ENCODE measurements at regions not wholly inside any gene's neighbourhood (a gene's known extent, or its start where the extent isn't known, plus 50 kb on each side); places are given as distances from the start of the nearest gene placed in this dataset.

DNA sequence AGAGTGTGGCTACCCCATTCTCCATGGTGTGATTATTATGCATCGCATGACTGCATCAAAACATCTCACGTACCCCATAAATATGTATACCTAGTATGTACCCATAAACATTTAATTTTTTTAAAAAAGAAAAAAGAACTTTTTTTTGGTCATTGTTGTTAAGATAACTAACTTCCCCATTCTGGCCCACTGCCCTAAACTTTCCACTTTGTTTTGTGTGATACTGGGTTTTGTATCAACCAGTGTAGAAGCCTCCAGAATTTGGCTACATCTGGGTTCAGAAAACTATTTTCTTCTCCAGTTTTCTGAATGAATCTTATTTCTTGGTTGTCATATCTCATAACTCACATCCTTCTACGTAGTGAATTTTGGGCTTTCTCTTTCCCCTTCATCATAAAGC lies 62.3 kb upstream of the NABP1 start:
- no peak for DNase-seq

DNA sequence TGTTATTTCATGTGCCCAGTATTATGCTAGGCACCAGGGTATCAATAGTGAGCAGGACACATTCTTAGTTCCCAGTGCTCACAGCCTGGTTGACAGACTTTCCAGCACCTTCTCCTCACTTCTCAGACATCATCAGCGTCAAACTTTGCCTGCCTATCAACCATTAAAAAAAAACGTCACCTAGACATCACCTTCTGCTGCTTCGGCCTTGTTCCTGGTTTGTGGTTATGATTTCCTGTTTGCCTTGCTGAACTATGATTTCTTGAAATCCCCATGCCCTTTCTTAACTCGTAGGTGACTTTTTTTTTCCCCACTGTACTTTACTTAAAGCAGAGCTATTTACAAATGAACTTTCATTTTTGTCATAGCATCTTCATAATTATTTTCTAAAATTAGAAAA lies 60.4 kb upstream of the NABP1 start:
- peak; percentile 49 for DNase-seq

DNA sequence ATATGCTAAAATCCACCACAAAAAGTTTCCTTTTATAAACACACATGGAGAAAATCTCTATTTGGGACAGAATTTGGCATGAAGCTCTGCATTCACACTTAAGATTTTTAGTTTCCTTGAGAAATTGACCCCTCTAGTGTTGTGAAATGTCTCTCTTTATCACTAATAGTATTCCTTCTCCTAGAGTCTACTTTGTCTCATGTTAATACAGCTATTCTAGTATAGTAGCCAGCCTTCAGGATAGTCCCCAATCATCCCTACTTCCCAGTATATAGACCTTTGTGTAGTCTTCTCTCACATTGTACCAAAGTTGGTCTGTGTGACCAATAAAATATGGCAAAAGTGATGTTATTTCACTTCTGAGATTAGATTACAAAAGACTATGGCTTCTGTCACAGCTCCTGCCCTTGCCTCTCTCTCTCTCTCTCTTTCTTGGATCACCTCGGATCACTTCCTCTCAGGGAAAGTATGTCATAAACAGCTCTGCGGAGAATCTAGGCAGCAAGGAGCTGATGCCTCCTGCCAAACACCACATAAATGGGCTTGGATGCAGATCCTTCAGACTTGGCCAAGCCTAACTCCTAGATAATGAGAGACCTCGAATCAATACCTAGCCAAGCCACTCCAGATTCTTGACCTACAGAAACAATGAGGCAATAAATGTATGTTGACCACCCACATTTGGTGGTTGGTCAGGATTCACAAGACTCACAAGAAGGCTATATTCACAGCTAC lies 59.7 kb upstream of the NABP1 start:
- DNase-seq: no peak

DNA sequence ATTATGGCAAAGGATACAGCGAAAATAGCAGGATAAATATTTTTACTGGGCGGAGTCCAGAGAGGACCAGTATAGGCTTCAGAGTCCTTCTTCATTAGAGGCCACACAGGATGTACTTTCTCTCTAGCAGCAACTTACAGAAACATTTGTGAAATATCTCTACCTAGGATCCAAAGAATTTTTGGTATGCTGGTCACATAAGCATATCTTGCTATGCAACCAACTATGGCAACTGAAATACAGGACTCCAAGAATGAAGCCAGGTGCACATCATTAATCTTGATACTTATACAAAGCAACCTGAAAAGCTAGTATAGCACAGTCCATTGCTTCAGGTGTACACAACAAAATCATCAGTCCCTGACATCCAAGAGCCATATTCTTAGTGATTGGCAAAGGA lies 59.1 kb upstream of the NABP1 start:
- no peak for DNase-seq

DNA sequence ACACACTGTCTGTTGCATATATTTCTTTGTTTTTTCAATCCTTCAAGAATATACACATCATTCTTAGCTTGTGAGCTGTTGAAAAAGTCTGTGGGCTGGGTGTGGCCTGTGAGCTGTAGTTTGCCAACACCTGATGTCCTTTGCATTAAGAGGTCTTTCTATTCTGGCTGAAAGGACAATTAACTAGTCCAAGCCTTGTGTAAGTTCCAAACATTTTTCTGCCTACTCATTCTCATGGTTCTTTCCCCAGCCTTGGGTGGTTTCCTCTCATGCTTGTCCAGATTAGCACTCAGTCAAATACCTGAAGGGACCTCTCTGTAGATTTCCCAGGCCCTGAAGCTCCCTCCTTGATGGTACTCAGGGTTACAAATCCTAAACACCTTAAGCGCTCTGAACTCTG lies 57.8 kb upstream of the NABP1 start:
- no peak for DNase-seq

DNA sequence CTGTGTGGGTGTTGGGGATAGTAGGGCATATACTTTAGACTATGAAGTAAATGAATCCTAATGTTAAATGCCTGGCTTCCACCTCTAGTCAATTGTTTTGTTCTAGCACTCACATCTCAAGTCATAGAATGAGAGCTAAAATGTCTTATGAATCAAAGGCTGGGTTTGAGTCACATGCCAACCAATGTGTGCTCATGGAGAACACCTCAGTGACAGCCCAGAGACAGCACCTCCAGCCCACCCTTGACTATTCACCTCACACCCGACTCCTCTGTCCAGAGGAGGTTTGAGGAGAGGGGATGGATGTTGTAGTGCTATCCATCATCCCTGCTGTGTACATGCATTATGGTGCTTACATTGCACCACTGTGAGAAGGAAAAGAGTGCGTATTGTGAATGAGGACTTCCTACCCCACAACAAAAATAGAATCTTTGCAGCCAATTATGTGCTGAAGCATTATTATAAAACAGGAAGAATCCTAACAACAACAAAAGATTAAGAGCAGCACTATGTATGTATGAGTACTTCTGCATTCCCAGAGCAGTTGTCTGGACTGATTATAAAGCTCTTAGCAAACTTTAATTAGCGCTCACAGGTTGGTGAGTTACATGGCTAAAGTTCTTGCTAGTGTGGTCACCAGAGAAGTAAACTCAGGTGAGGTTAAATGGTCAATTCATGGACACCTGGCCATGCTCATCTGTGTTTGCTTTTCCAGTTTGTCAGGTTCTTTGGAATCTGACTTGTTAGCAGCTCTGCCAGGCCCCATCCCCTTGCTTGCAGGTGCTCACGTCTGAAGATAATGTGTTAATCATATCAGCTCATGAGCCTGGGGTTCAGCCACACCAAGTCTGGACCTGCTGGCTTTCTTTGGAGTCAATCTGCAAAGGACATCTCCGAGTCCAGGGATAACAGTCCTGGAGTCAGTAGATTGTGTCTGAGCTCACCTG lies 55.3 kb upstream of the NABP1 start:
- DNase-seq: peak; percentile 19

DNA sequence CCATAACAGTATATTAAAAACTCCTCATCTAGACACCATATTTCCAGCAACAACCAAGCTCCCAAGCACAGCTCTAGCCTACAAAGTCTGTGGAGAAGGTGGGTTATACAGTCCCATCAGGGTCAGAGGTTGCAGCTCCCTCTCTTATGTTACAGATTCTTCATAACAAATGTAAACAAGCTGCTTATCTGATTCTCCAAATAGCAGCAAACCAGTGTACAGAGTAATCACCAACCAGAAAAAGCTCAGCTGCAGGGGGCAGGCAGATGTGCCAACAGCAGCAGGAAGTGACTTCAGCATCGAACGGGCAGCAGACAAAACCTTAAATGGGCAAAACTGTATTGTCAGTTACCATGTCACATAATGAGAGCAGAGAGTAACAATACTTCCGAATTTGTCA lies 52.9 kb upstream of the NABP1 start:
- peak; percentile 47 for DNase-seq

DNA sequence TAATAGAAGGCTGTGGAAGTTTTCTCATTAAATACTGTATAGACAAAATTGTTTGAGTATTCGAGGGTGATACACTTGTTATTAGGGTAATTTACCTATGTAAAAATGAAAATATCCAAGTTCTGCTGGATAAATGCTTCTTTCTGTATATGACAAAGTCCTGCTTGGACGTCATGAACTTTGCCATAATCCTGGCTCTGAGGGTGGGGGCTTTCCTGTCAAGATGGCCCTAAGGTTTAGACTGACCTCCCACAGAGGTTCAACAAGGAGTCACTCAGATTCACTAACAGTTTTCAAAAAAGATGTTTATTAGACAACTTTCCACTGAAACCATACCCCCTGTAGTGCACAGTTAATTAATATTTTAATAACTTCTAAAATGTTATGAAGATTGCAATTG lies 52.5 kb upstream of the NABP1 start:
- no peak for DNase-seq

DNA sequence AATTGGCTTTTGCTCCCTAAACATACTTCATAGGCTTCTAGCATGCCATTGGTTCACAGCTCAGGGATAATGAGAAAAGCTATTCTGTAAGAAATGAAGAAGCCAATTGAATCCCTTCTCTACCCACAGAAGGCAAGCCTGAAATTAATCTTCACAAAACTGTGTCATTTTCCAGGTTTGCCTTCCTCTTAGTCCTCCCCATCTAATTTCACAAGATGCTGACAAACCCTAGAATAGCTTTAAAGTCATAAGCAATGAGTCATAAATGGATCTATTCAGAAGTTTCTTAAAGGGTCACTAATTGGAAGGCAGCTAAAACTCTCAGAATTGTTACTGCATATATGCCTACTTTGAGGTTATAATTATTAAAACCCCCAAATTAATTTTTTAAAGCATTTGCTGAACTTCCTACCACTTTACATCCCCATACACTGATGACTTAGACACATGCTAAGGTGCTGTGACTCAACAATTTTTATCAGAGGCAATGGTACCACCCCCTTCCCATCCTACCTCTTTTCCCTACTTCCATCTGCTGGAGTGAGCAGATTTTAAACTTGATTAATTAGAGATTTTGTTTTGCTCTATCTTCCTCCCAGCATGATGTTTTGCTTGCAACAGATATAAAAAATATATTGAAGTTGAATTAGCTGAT lies 51.3 kb upstream of the NABP1 start:
- no peak for DNase-seq

DNA sequence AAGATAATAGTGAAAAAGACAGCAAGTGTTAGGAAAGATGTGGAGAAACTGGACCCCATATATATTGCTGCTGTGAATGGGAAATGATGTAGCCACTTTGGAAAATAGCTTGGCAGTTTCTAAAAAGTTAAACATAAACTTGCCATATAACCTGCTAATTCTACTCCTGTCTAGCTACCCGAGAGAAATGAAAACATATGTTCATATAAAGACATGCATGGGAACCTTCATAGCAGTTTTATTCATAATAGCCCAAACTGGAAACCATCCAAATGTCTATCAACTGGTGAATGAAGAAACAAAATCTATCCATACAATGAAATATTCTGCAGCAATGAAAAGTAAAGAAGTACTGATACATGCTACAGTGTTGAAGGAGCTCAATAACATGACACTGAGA lies 50.4 kb upstream of the NABP1 start:
- DNase-seq: no peak

All from stimulated activated CD4-positive, alpha-beta T cell treated with anti-CD3 and anti-CD28 coated beads, Interleukin-15, amount 100 ng/mL, for 24 hours (primary cell).